Body of pancreas (tissue), 4 donors: ENCODE measurements at regions not wholly inside any gene's neighbourhood (a gene's known extent, or its start where the extent isn't known, plus 50 kb on each side); places are given as distances from the start of the nearest gene placed in this dataset.
A peak's percentile ranks its signal among the peaks of the same experiment; 100 is the strongest.

Experiments used
- ATAC-seq: fragments of 150-250 bp; one replicate; pipeline ENCODE4 v1.9.1; 2016
- DNase-seq, 4 donors: peaks; one replicate each; pipeline ENCODE4 v3.0.0-alpha.2; 2019
- H3K27ac ChIP-seq, 4 donors: fragments of 200-600 bp; sonication (generic); 1 replicate in 3 of 4; 2 replicates in 1 of 4; pipeline versions ENCODE4 v1.5.1 to v1.6.1; 2016 to 2019; ENCODE audit warnings: mild to moderate bottlenecking in 1 of 4, mixed read lengths in 1 of 4, moderate library complexity in 1 of 4
- H3K27me3 ChIP-seq, 2 donors: fragments of 200-600 bp; sonication (generic); one replicate each; pipeline ENCODE4 v1.6.0; 2016; ENCODE audit warnings: mild to moderate bottlenecking in 1 of 2
- H3K36me3 ChIP-seq, 2 donors: fragments of 200-600 bp; sonication (generic); replicated peaks in 1 of 2; 2 replicates each; pipeline ENCODE4 v1.5.1; 2016; ENCODE audit warnings: low read depth in 2 of 2; ENCODE audit not compliant: insufficient read depth in 1 of 2
- H3K4me1 ChIP-seq: fragments of 200-600 bp; sonication (generic); one replicate; pipeline ENCODE4 v1.6.0; 2016
- H3K4me3 ChIP-seq, 2 donors: fragments of 200-600 bp; sonication (generic); 1 replicate in 1 of 2; 2 replicates in 1 of 2; pipeline ENCODE4 v1.5.1; 2016 to 2019
- H3K9me3 ChIP-seq, 3 donors: fragments of 200-600 bp; sonication (generic); 1 replicate in 2 of 3; 2 replicates in 1 of 3; pipeline ENCODE4 v1.5.1; 2016
- POLR2A ChIP-seq, 3 donors: fragments of 450-650 bp; IDR thresholded peaks; one replicate each; pipeline ENCODE4 v1.6.1; 2016; ENCODE audit warnings: antibody characterized with exemption in 3 of 3, mild to moderate bottlenecking in 2 of 3
- WGBS, 2 donors: methylation state at CpG; one replicate each; pipeline ENCODE4 v1.1.5; 2017; 5-methylcytosine and 5-hydroxymethylcytosine counted together
- intact Hi-C: fragments of 100-400 bp; cut with DNase I; formaldehyde crosslinking; loops from one replicate; pipeline ENCODE4 v1.15.1; 2023
- TF ChIP-seq, protein P1 (sequence below), 7 experiments: fragments of 450-650 bp in 4 of 7; fragments of 200-600 bp in 3 of 7; sonication (generic) in 3 of 7; IDR thresholded peaks; one replicate each; pipeline ENCODE4 v1.5.1; 2016 to 2019; ENCODE audit warnings: antibody characterized with exemption in 7 of 7

DNA sequence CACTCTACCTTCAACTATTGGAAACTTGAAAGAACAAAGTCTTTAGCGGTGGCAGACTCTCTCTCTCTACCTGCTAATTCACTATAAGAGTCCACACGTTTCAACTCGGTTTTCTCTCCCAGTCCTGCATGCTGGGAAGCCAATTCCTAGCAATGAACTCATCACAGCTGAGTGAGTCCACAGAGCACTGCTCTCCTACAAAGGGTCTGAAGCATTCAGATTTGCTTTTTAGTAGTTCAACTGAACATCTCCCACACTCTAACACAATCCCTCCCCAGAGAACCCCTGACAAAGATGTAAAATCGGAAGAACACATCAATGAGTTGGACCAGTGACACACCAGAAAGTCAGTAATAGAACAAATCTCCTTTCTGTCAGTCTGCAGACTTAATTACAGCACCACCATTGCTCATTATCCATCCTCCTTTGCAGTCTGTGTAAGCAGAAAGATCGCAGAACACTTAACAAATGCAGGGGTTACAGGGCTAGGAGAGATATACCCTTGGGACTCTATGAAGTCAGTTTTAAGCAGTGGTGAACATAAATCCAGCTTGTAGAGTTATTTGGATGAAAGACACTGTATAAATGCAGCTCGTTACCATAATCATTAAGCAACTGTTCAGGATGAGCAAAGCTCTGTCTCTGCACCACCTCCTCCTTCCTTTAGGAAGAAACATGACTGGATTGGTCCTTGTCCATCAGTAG is 353.4 kb upstream of the GRIA1 start:
- TF ChIP-seq POLR2A (IDR thresholded peaks at IDR 0.05), result no peak
- TF ChIP-seq, protein P1, sequence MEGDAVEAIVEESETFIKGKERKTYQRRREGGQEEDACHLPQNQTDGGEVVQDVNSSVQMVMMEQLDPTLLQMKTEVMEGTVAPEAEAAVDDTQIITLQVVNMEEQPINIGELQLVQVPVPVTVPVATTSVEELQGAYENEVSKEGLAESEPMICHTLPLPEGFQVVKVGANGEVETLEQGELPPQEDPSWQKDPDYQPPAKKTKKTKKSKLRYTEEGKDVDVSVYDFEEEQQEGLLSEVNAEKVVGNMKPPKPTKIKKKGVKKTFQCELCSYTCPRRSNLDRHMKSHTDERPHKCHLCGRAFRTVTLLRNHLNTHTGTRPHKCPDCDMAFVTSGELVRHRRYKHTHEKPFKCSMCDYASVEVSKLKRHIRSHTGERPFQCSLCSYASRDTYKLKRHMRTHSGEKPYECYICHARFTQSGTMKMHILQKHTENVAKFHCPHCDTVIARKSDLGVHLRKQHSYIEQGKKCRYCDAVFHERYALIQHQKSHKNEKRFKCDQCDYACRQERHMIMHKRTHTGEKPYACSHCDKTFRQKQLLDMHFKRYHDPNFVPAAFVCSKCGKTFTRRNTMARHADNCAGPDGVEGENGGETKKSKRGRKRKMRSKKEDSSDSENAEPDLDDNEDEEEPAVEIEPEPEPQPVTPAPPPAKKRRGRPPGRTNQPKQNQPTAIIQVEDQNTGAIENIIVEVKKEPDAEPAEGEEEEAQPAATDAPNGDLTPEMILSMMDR (IDR thresholded peaks at IDR 0.05), result no peak
- Histone ChIP-seq H3K9me3 (no peaks in the 10 kb centered on the region), H3K27ac (no peak overlapping the region), H3K4me3 (no peak overlapping the region), H3K36me3 (no peaks in the 10 kb centered on the region), H3K27me3 (no peaks in the 10 kb centered on the region), H3K4me1 (no peaks in the 10 kb centered on the region)
- no peak for ATAC-seq
- WGBS, 2 donors, result 53 to 56% methylated on average over 6 of the region's 6 CpGs
- DNase-seq, result no peak
- intact Hi-C loops, result no loop called here

DNA sequence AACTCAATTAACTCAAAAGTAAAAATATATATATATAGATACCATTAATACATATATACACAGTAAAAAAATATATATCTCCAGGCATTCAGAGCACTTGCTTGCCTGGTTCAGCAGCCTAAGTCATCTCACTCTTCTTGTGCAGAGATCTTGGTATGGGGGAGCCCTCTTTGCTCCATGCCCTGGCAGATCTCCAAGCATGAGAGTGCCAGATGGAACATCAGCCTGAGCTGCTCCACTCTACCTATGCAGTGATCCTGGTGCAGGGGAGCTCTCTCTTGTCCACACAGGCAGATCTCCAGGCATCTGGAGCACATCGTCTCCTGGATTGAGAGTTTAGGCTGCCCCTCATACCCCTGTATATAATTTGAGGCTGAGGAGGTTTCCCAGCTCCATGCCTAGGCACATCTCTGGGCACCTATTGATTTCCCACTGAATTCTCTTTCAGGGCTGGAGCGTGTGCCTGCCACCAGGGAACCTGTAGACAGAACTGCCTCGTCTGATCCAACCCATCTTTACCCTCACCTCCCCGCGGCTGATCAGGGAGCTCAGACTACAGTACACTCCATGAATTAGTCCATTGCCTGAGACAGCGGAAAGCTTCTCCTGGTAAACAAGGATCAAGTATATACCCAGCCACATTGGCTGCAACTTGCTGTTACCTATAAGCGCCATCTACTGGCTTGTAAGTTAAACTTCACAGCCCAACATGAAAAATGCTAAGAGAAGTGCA is 342.4 kb upstream of the GRIA1 start:
- intact Hi-C loops, result loop anchor here (10.0 kb wide), 1 partner anchor 613 kb away; no protein-coding TSS in a partner anchor
- peak in 3 of 4 donors; percentile 39 to 45 (median 41) for DNase-seq
- 13 to 16% methylated on average over 6 to 7 of the region's 7 CpGs for WGBS, 2 donors

DNA sequence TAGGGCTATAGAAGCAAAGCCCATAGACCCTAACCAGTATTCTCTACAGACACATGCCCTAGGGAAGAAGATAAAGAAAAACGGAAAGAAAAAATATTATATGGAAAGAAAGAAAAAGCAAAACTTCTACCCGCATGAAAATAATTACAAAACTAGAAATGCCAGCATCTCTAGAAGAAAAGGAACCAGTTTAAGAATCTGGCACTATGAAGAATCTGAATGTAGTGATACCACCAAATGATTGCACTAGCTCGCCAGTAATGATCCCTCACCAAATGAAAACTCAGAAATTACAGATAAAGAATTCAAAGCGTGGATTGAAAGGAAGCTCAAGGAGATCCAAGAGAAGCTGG is 341.9 kb upstream of the GRIA1 start:
- Histone ChIP-seq H3K27me3 (no peaks in the 10 kb centered on the region), H3K4me3 (no peak overlapping the region), H3K36me3 (no peaks in the 10 kb centered on the region), H3K4me1 (no peaks in the 10 kb centered on the region), H3K9me3 (no peaks in the 10 kb centered on the region), H3K27ac (no peak overlapping the region)
- WGBS, 2 donors, result 18 to 20% methylated on average over 4 of the region's 4 CpGs
- DNase-seq, result no peak
- TF ChIP-seq, protein P1 (IDR thresholded peaks at IDR 0.05), result no peak
- TF ChIP-seq POLR2A (IDR thresholded peaks at IDR 0.05), result no peak
- intact Hi-C loops, result loop anchor here (10.0 kb wide), 1 partner anchor 614 kb away; no protein-coding TSS in a partner anchor
- no peak for ATAC-seq

More for the DNA sequence above, 342.4 kb upstream of the GRIA1 start:
- no peak overlapping the region for H3K27ac ChIP-seq
- H3K36me3 ChIP-seq, result no peaks in the 10 kb centered on the region
- TF ChIP-seq POLR2A (IDR thresholded peaks at IDR 0.05), result no peak
- TF ChIP-seq, protein P1 (IDR thresholded peaks at IDR 0.05), result peak; percentile 41 to 72 (median 59)
- no peaks in the 10 kb centered on the region for H3K9me3 ChIP-seq
- H3K4me1 ChIP-seq, result no peaks in the 10 kb centered on the region
- H3K4me3 ChIP-seq, result no peak overlapping the region
- H3K27me3 ChIP-seq, result no peaks in the 10 kb centered on the region
- ATAC-seq, result peak; percentile 52

DNA sequence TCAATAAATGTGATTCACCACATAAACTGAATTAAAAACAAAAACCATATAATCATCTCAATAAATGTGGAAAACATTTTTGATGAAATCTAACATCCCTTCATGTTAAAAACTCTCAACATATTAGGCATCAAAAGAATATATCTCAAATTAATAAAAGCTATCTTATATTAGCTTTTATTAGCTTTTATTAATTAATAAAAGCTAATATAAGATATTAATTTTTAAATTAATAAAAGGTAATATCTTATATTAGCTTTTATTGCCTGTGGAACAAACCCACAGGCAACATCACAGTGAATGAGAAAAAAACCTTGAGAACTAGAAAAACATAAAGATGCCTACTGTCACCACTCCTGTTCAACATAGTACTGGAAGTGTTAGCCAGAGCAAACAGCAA is 338.9 kb upstream of the GRIA1 start:
- Histone ChIP-seq H3K9me3 (no peaks in the 10 kb centered on the region), H3K27ac (no peak overlapping the region), H3K36me3 (no peaks in the 10 kb centered on the region), H3K4me3 (no peak overlapping the region), H3K27me3 (no peaks in the 10 kb centered on the region), H3K4me1 (no peaks in the 10 kb centered on the region)
- no peak for DNase-seq
- ATAC-seq, result no peak
- intact Hi-C loops, result no loop called here
- no peak for TF ChIP-seq POLR2A (IDR thresholded peaks at IDR 0.05)

DNA sequence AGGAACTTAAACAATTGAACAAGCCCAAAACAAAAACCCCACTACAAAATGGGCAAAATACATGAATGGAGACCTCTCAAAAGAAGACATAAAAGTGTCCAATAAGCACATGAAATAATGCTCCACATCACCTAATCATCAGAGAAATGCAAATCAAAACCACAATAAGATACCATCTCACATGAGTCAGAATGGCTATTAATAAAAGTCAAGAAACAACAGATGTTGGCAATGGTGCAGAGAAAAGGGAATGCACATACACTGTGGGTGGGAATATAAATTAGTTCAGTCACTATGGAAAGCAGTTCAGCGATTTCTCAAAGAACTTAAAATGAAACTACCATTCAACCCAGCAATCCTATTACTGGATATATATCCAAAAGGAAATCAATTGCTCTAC is 337.4 kb upstream of the GRIA1 start:
- TF ChIP-seq POLR2A (IDR thresholded peaks at IDR 0.05), result no peak
- TF ChIP-seq, protein P1 (IDR thresholded peaks at IDR 0.05), result no peak
- H3K9me3 ChIP-seq, result no peaks in the 10 kb centered on the region
- H3K36me3 ChIP-seq, result no peaks in the 10 kb centered on the region
- intact Hi-C loops, result no loop called here
- H3K27ac ChIP-seq, result no peak overlapping the region
- no peak overlapping the region for H3K4me3 ChIP-seq
- no peak for DNase-seq
- no peak for ATAC-seq
- 69 to 74% methylated on average over 1 of the region's 1 CpG for WGBS, 2 donors
- H3K27me3 ChIP-seq, result no peaks in the 10 kb centered on the region
- H3K4me1 ChIP-seq, result no peaks in the 10 kb centered on the region
